CD14-positive monocyte (primary cell): ENCODE measurements at regions not wholly inside any gene's neighbourhood (a gene's known extent, or its start where the extent isn't known, plus 50 kb on each side); places are given as distances from the start of the nearest gene placed in this dataset.

Source experiments
- DNase-seq, 3 donors: peaks; one replicate each; pipeline ENCODE4 v3.0.0-alpha.2; 2011 to 2022
- H2AFZ ChIP-seq: 2 replicates; pipeline ENCODE4 v1.6.0; 2012; ENCODE audit warnings: mild to moderate bottlenecking, low read depth, low read length, inconsistent platforms; ENCODE audit not compliant: insufficient read depth, poor library complexity, severe bottlenecking
- H3K27ac ChIP-seq, 2 donors: 1 replicate in 1 of 2; 2 replicates in 1 of 2; pipeline ENCODE4 v1.5.1; 2012 to 2013; ENCODE audit warnings: low read length in 2 of 2, control low read depth in 1 of 2, inconsistent platforms in 1 of 2, low read depth in 1 of 2, mild to moderate bottlenecking in 1 of 2
- H3K27me3 ChIP-seq, 2 donors: one replicate each; pipeline versions ENCODE4 v1.6.0 to v1.6.1; 2011 to 2013; ENCODE audit warnings: low read length in 2 of 2; ENCODE audit not compliant: control insufficient read depth in 2 of 2, insufficient read depth in 2 of 2
- H3K36me3 ChIP-seq, 2 donors: replicated peaks in 1 of 2; 1 replicate in 1 of 2; 2 replicates in 1 of 2; pipeline versions ENCODE4 v1.5.1 to v1.6.1; 2012 to 2013; ENCODE audit warnings: low read length in 2 of 2, control low read depth in 1 of 2, inconsistent platforms in 1 of 2, mild to moderate bottlenecking in 1 of 2; ENCODE audit not compliant: insufficient read depth in 2 of 2, control insufficient read depth in 1 of 2
- H3K4me1 ChIP-seq, 2 donors: 1 replicate in 1 of 2; 2 replicates in 1 of 2; pipeline versions ENCODE4 v1.5.1 to v1.6.1; 2012 to 2013; ENCODE audit warnings: low read length in 2 of 2, control low read depth in 1 of 2, inconsistent platforms in 1 of 2, mild to moderate bottlenecking in 1 of 2, moderate library complexity in 1 of 2; ENCODE audit not compliant: insufficient read depth in 2 of 2, control insufficient read depth in 1 of 2
- H3K4me2 ChIP-seq: replicated peaks from 2 replicates; pipeline ENCODE3; 2012; ENCODE audit warnings: low read length, moderate library complexity, mild to moderate bottlenecking; ENCODE audit not compliant: poor library complexity, severe bottlenecking; ENCODE audit errors: extremely low read depth
- H3K4me3 ChIP-seq, 3 experiments: fragments of 200-600 bp in 1 of 3; sonication (generic) in 1 of 3; replicated peaks in 1 of 3; 1 replicate in 2 of 3; 2 replicates in 1 of 3; pipeline ENCODE4 v1.5.1; 2011 to 2013; ENCODE audit warnings: low read length in 3 of 3, mild to moderate bottlenecking in 3 of 3, control low read depth in 2 of 3, low read depth in 2 of 3, inconsistent platforms in 1 of 3, moderate library complexity in 1 of 3
- H3K79me2 ChIP-seq: 2 replicates; pipeline ENCODE4 v1.6.0; 2012; ENCODE audit warnings: mild to moderate bottlenecking, control low read depth, inconsistent platforms, low read length, moderate library complexity; ENCODE audit not compliant: insufficient read depth
- H3K9ac ChIP-seq: 2 replicates; pipeline ENCODE4 v1.6.0; 2017; ENCODE audit warnings: low read length, mild to moderate bottlenecking; ENCODE audit not compliant: insufficient read depth, poor library complexity, severe bottlenecking
- H3K9me3 ChIP-seq, 2 donors: replicated peaks in 1 of 2; 1 replicate in 1 of 2; 2 replicates in 1 of 2; pipeline versions ENCODE4 v1.5.1 to v1.6.1; 2012 to 2013; ENCODE audit warnings: low read length in 2 of 2, control low read depth in 1 of 2; ENCODE audit not compliant: control insufficient read depth in 1 of 2, insufficient read depth in 1 of 2
- H4K20me1 ChIP-seq: 2 replicates; pipeline ENCODE4 v1.6.0; 2012; ENCODE audit warnings: mild to moderate bottlenecking, low read length, control low read depth, moderate library complexity; ENCODE audit not compliant: insufficient read depth
- H3K27ac Mint-ChIP-seq, 7 donors: one replicate each; pipeline ENCODE4 v1.8.0; 2020; ENCODE audit warnings: mild to moderate bottlenecking in 7 of 7, mixed read lengths in 7 of 7, moderate library complexity in 6 of 7, inconsistent platforms in 2 of 7
- H3K27me3 Mint-ChIP-seq, 3 donors: one replicate each; pipeline ENCODE4 v1.8.0; 2021 to 2022; ENCODE audit warnings: low read depth in 3 of 3, mild to moderate bottlenecking in 3 of 3, mixed read lengths in 3 of 3, moderate library complexity in 3 of 3, inconsistent platforms in 1 of 3
- H3K36me3 Mint-ChIP-seq, 2 donors: one replicate each; pipeline ENCODE4 v1.8.0; 2020; ENCODE audit warnings: mixed read lengths in 2 of 2, inconsistent platforms in 1 of 2, mild to moderate bottlenecking in 1 of 2
- H3K4me1 Mint-ChIP-seq: one replicate; pipeline ENCODE4 v1.8.0; 2020; ENCODE audit warnings: mild to moderate bottlenecking, mixed read lengths
- H3K4me3 Mint-ChIP-seq, 2 donors: one replicate each; pipeline ENCODE4 v1.8.0; 2020; ENCODE audit warnings: mild to moderate bottlenecking in 2 of 2, mixed read lengths in 2 of 2, moderate library complexity in 1 of 2
- H3K9me3 Mint-ChIP-seq, 7 donors: one replicate each; pipeline ENCODE4 v1.8.0; 2020 to 2022; ENCODE audit warnings: mixed read lengths in 7 of 7, mild to moderate bottlenecking in 6 of 7, moderate library complexity in 6 of 7, inconsistent platforms in 2 of 7
- CTCF ChIP-seq: fragments of 200-600 bp; IDR thresholded peaks from one replicate; pipeline ENCODE4 v1.8.0; 2022; ENCODE audit warnings: antibody characterized with exemption, mild to moderate bottlenecking
- WGBS: methylation state at CpG from one replicate; pipeline ENCODE4 v1.1.5; 2013; ENCODE audit warnings: missing lambda C conversion rate; ENCODE audit not compliant: insufficient coverage; 5-methylcytosine and 5-hydroxymethylcytosine counted together
- intact Hi-C, 2 donors: fragments of 100-400 bp; cut with micrococcal nuclease; formaldehyde crosslinking; loops; one replicate each; pipeline versions ENCODE4 v1.15.0 to v1.15.1; 2023

- Mint-ChIP-seq H3K36me3 (no peaks in the 10 kb centered on the region), H3K9me3 (peaks cover 0 to 15% (median 5%) of the 10 kb centered on the region in 7 donors), H3K27ac (no peak overlapping the region), H3K4me3 (no peak overlapping the region), H3K4me1 (no peaks in the 10 kb centered on the region), H3K27me3 (no peaks in the 10 kb centered on the region)
- H3K36me3 ChIP-seq: no peaks in the 10 kb centered on the region
- H2AFZ ChIP-seq: no peak overlapping the region
- H3K9me3 ChIP-seq: no peaks in the 10 kb centered on the region
- intact Hi-C loops: no loop called here
- no peak for TF ChIP-seq CTCF
- H3K79me2 ChIP-seq: no peaks in the 10 kb centered on the region
- no CpG with 5 or more reads among the region's 1 CpG for WGBS
- H3K9ac ChIP-seq: no peak overlapping the region
- H3K27ac ChIP-seq: no peak overlapping the region
- no peak for DNase-seq
- H3K4me1 ChIP-seq: no peaks in the 10 kb centered on the region
- H3K27me3 ChIP-seq: no peaks in the 10 kb centered on the region
- H4K20me1 ChIP-seq: no peaks in the 10 kb centered on the region
- H3K4me3 ChIP-seq: no peak overlapping the region
- no peak overlapping the region for H3K4me2 ChIP-seq
Measured at GRCh38 chr20:11000416-11000815, 326.6 kb upstream of the JAG1 start.

- intact Hi-C loops: no loop called here
- no peaks in the 10 kb centered on the region for H3K79me2 ChIP-seq
- no peak overlapping the region for H3K27ac ChIP-seq
- H3K9ac ChIP-seq: no peak overlapping the region
- no peaks in the 10 kb centered on the region for H3K27me3 ChIP-seq
- no peaks in the 10 kb centered on the region for H3K4me1 Mint-ChIP-seq
- no peak overlapping the region for H2AFZ ChIP-seq
- no peak for DNase-seq
- no peak for TF ChIP-seq CTCF
- no peak overlapping the region for H3K4me2 ChIP-seq
- no peaks in the 10 kb centered on the region for H3K4me1 ChIP-seq
- no peaks in the 10 kb centered on the region for H3K36me3 Mint-ChIP-seq
- H3K27ac Mint-ChIP-seq: no peak overlapping the region
- H3K9me3 Mint-ChIP-seq: peaks cover 0 to 14% (median 5%) of the 10 kb centered on the region in 7 donors
- no peaks in the 10 kb centered on the region for H3K36me3 ChIP-seq
- H4K20me1 ChIP-seq: no peaks in the 10 kb centered on the region
- no CpG with 5 or more reads among the region's 4 CpGs for WGBS
- H3K27me3 Mint-ChIP-seq: peaks cover 0 to 1% (median 0%) of the 10 kb centered on the region in 3 donors
- H3K4me3 ChIP-seq: no peak overlapping the region
- no peaks in the 10 kb centered on the region for H3K9me3 ChIP-seq
- no peak overlapping the region for H3K4me3 Mint-ChIP-seq
Measured at GRCh38 chr20:11001302-11001701, 327.5 kb upstream of the JAG1 start.
